ENCODE measurements at regions not wholly inside any gene's neighbourhood (a gene's known extent, or its start where the extent isn't known, plus 50 kb on each side); places are given as distances from the start of the nearest gene placed in this dataset.
"Not testable (repeated sequence)": the region's sequence is repeated elsewhere in the genome, so short reads cannot be mapped to it uniquely, and the experiment has no call there.

DNA sequence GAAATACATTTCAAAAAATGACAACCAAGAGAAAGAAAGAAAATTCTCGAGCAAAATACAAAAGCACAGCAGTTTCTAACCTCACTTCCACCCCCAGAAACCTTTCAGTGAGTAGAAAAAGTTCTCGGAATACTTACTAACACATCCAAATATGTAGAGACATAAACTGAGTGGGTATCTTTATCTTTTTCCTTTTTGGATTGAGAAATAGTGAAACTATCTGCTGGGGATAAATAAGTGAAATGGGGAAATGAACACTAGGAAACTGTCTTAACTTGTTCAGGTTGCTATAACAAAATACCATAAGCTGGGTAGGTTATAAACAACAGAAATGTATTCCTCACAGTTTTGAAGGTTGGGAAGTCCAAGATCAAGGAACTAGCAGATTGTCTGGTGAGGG lies 72.0 kb downstream of the VCAM1 start:
- no peak for DNase-seq (ENCODE audit: low read depth in 2 of 2)

DNA sequence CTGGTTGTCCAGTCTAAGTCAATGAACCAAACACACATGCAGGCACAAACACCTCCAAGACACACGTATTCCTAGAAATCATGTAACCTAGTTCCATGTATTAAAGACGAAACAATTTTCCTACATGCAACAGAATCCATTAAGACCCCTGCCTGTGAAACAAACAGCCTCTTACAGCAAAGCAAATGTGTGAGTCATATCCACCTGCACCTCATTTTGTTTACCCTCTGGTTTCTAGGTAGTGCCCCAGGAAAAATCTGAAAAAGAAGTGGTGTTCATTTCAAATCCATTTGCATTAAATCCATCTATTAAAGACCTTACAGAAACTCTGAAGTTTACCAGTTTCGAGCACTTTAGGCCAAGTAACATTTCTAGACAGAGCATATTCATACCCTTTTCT lies 74.1 kb downstream of the VCAM1 start:
- peak in 1 of 2 donors; percentile 29 for DNase-seq (ENCODE audit: low read depth in 2 of 2)

DNA sequence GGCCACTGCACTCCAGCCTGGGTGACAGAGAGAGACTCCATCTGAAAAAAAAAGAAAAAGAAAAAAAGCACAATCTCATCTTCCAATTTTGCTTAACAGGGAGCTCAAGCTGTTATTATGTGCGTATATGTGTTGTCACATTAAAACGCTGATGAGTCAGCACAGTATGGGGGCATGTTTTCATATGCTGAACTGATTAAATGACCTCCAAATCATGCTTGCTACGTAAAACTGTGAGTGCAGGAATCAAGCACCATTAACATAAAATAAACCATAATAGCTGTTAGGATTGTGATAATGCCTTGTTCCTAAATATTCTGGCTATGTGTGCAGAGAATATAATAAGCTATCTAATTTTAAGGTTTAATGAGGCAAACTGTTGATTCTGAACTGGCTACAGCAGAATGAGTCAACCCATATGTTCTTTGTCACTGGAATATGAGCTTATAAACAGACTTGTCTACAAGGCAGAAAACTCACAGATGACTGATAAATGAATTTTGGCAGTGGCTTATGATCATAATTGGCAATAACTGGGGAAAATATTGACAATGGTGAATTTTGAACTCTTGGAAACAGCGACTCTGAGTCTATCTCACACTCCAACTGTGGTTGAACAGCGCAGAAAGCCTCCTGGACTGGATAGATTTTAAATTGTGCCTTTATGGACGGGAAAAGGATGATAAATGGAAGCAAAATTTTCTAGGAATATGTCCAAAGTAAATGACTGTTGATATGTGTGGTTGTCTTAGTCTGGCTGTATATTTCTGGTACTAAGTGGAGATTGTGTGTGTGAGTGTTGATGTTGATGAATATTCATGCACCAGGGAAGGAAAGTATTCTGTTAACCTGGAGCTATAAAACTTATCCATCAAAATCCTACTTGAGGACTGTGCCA lies 75.5 kb downstream of the VCAM1 start:
- peak in 1 of 2 donors; percentile 7 for DNase-seq (ENCODE audit: low read depth in 2 of 2)

DNA sequence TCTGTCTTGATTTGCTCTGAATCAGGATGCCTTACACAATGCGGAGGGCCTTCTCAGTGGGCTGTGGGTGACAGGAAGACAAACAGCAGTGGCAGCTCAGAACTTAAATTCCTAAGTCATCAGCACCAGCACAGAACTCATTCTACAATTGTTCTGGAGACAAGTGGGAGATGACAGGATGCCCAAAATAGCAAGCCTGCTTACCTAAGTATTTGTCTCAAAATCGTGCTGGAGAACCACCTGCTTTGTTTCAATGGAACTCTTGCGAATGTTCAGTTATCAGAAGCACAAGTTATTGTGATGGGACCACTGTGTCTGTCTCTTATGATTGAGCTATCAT lies 76.1 kb downstream of the VCAM1 start:
- no peak for DNase-seq (ENCODE audit: low read depth in 2 of 2)

DNA sequence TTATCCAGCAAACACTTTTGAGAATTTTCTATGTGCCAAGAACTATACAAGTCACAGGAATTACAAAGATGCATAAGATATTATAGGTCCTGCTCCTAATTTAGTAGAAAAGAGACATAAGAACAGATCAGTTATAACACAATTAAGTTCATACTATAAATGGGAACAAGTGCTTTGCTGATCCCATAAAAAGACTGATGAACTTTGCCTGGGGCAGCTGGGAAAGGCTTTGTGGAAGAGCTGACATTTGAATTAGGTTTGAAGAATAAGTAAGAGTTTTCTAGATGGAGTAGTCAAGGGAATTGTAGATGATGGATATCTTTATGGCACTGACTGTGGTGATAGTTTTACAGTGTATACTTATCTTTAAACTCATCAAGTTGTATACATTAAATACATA lies 76.5 kb downstream of the VCAM1 start:
- DNase-seq (ENCODE audit: low read depth in 2 of 2) = no peak

DNA sequence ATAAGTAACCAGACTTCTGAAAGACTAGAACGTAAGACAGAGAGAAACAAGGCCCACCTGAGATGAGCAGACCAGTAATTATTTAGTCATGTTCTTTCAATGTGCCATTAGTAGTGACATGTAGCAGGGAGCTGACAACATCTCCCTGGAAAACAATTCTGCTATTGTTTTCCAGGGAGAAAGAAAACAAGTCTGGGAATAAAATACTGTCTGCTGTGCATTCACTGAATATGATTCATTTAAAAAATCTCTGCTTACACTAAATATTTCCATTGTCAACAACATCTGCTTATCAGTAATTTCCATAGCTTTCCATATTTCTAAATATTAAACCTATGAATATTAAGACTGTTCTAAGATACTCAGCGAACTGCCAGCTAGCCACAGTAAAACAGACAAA lies 80.0 kb downstream of the VCAM1 start:
- peak; percentile 14 to 79 for DNase-seq (ENCODE audit: low read depth in 2 of 2)

DNA sequence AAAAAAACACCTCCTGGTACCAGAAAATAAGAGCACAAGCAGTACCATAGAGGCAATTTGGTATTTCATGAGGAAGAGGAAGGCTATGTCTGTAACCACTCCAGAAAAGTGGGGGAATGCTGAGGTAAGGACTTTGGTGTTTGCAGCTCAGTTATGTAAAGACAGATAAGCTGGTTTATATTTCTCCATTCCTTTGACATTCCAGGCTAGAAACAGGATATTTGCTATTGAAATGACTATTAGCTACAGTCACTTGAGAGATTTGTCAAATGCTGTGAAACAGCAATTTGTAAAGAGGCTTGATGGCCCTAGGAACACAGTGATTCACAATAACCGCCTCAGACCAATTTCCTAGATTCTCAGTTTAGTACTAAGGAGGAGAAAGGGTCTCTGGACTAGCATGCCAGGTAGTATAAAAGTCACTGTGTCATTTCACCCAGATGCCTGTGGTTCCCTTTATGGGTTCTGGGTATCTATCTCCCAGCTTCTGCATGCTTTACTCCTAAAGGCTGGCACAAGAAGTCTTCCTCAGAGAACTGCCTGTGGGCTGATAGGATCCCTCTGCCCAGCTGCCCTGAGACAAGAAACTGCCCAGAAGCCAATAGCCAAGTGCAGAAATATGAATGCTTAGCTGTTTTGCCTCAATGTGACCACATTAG lies 80.5 kb downstream of the VCAM1 start:
- DNase-seq (ENCODE audit: low read depth in 2 of 2) = peak in 1 of 2 donors; percentile 52

DNA sequence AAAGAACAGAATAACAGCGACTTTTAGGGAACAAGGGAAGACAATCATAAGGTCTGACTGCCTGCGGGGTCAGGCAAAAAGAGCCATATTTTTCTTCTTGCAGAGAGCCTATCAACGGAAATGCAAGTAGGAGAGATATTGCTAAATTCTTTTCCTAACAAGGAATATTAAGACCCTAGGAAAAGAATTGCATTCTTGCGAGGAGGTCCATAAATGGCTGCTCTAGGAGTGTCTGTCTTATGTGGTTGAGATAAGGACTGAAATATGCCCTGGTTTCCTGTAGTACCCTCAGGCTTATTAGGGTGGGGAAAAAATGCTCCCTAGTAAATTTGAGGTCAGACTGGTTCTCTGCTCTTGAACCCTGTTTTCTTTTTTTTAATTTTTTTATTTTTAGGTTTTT lies 81.7 kb downstream of the VCAM1 start:
- not testable (repeated sequence) for DNase-seq (ENCODE audit: low read depth in 2 of 2)

DNA sequence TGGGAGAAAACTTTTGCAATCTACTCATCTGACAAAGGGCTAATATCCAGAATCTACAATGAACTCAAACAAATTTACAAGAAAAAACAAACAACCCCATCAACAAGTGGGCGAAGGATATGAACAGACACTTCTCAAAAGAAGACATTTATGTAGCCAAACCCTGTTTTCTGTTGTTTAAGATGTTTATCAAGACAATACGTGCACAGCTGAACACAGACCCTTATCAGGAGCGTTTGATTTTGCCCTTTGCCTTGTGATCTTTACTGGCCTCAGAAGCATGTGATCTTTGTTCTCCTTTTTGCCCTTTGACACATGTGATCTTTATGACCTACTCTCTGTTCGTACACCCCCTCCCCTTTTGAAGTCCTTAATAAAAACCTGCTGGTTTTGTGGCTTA lies 83.7 kb downstream of the VCAM1 start:
- DNase-seq (ENCODE audit: low read depth in 2 of 2) = not testable (repeated sequence)

DNA sequence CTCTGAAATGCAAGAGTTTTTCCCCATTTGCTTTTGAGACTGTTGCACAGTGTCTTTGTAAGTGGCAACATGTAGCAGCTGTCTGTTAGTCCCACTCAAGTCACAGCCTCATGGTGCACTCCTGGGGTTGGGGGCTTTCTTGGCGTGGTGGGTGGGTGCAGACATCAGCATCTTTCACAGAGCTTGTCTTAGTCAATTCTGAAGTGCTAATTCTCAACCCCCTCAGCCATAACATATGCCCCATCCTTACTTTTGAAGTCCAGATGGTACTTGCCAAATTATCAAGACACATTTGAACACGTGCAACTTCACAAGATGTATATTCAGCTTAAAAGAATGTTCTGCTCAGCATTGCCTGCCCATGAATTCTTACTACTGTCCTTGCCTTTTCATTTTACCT lies 87.1 kb downstream of the VCAM1 start:
- no peak for DNase-seq (ENCODE audit: low read depth in 2 of 2)

DNA sequence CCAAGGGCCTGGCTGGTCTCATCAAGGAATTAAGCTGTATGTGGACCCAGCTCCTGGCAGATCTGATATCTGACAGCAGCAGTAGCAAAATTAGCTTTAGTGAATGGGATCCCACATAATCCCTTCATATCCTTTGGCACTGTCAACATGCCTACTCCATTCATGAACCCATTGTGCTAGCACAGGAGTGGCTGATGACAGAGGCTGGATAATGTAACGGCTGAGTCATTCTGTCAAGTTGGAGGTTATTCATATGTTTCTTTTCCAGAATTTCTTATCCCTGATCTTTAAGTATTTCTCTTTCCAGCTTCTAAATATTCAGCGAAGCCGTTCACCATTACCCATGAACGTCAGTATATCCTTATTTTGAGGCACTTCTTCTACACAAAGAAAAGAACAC lies 84.3 kb downstream of the EXTL2 start:
- no peak for DNase-seq (ENCODE audit: low read depth in 2 of 2)

DNA sequence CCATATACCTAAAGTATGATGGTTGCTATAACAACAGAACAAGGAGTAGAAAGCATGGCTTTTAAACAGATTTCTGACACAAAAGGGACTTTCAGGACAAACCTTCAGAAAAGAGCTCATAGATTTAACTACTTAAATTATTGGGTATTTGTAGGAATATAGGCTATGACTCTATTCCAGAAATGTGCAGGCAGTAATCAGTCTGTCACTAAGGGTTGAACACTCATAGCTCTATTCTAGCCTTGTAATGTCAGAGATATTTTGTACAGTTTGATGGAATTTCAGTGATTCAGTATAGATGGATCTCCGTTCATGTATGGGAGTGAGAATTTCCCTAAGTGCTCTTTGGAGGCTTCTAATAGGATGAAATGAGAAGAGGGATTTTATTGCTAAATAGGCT lies 82.8 kb downstream of the EXTL2 start:
- no peak for DNase-seq (ENCODE audit: low read depth in 2 of 2)

DNA sequence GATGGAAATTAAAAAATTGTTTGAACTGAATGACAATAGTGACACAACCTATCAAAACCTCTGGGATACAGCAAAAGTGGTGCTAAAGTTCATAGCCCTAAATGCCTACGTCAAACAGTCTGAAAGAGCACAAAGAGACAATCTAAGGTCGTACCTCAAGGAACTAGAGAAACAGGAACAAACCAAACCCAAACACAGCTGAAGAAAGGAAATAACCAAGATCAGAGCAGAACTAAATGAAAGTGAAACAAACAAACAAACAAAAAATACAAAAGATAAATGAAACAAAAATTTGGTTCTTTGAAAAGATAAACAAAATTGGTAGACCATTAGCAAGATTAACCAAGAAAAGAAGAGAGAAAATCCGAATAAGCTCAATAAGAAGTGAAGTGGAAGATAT lies 79.7 kb downstream of the EXTL2 start:
- DNase-seq (ENCODE audit: low read depth in 2 of 2) = not testable (repeated sequence)

DNA sequence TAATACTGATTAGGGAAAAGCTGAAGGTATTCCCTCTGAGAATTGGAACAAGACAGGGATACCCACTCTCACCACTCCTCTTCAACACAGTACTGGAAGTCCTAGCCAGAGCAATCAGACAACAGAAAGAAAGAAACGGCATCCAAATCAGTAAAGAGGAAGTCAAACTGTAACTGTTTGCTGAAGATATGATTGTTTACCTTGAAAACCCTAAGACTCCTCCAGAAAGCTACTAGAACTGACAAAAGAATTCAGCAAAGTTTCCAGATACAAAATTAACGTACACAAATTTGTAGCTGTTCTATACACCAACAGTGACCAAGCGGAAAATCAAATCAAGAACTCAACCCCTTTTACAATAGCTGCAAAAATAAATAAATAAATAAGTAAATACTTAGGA lies 78.6 kb downstream of the EXTL2 start:
- DNase-seq (ENCODE audit: low read depth in 2 of 2) = no peak

DNA sequence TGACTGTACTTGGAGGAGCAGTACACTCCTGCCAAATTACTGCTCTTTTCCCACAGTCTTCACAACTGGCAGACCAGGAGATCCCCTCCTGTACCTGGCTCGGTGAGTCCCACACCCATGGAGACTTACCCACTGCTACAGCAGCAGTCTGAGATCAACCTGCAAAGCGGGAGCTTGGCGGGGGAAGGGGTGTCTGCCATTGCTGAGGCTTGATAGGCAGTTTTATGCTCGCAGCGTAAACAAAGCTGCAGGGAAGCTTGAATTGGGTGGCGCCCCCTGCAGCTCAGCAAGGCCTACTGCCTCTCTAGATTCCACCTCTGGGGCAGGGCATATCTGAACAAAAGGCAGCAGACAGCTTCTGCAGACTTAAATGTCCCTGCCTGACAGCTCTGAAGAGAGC lies 74.4 kb downstream of the EXTL2 start:
- DNase-seq (ENCODE audit: low read depth in 2 of 2) = not testable (repeated sequence)

DNA sequence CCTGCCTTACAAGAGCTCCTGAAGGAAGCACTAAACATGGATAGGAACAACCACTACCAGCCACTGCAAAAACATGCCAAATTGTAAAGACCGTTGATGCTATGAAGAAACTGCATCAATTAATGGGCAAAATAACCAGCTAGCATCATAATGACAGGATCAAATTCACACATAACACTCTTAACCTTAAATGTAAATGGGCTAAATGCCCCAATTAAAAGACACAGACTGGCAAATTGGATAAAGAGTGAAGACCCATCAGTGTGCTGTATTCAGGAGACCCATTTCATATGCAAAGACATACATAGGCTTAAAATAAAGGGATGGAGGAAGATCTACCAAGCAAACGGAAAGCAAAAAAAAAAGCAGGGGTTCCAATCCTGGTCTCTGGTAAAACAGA lies 72.7 kb downstream of the EXTL2 start:
- not testable (repeated sequence) for DNase-seq (ENCODE audit: low read depth in 2 of 2)

All from dermis microvascular lymphatic vessel endothelial cell (primary cell).